HG03066 (cell line): ENCODE measurements at regions not wholly inside any gene's neighbourhood (a gene's known extent, or its start where the extent isn't known, plus 50 kb on each side); places are given as distances from the start of the nearest gene placed in this dataset.

Experiments
- ATAC-seq: cut with Tn5 transposase; IDR thresholded peaks from one replicate; pipeline ENCODE4 v1.9.1; 2021; ENCODE audit warnings: low read depth; ENCODE audit not compliant: unreplicated experiment

DNA sequence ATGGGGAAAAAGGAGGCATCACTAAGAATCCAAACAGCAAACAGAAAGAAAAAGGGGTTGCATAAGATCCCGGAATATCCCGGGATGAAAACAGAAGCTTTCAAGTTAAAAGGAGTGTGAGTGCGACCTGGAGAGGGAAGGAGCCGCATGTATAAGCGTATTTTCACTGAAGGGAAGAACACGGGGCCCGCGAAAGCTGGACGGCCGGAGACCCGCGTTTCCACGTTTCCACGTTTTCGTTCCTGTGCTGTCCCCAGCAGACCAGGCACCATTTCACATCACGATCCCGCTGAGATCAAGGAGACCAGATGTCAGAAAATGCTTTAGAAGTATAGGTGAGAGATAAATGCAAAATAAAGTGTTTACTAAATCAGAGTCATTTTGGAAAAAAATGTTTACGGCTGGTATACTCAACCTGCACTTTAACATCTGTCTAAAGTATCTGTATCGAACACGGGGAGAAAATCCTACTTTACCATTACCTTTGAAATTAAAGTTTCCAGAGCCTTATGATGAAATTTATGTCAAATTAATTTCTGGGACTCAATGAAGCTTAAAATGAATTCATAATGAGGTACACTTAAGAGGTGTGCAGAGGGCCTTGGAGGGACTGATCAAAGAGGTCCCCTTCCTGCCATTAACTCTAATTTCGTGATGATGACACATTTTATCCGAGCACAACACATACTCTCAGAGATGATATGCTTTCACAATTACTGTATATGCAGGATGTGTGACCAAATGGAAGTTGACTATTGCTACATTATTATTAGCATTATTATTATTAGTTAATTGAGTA, 71.0 kb upstream of the SALL3 start:
- ATAC-seq, result no peak

DNA sequence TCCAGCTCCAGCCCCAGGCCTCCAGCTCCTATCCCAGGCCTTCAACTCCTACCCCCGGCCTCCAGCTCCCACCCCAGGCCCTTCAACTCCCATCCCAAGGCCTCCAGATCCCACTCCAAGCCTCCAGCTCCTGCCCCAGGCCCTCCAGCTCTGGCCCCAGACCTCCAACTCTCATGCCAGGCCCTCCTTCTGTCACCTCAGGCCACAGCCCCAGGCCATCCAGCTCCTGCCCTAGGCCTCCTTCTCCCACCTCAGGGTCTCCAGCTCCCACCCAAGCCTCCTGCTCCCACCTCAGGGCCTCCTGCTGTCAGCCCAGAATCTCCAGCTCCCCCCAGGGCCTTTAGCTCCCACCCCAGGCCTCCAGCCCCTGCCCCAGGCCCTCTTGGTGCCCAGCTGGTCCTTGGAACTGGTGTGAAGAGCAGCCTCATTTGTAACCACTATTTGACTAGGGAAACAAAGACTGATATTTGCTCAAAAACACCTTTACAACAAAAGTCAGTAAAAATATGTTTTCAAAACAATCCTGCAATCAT, 67.8 kb upstream of the SALL3 start:
- no peak for ATAC-seq

GRCh38 chr18:78912336-78912735, 67.3 kb upstream of the SALL3 start:
- no peak for ATAC-seq

GRCh38 chr18:78912844-78913243, 66.8 kb upstream of the SALL3 start:
- no peak for ATAC-seq

GRCh38 chr18:78913395-78913794, 66.2 kb upstream of the SALL3 start:
- no peak for ATAC-seq

- no peak for ATAC-seq
Observed at GRCh38 chr18:78913830-78914231, 65.8 kb upstream of the SALL3 start.

DNA sequence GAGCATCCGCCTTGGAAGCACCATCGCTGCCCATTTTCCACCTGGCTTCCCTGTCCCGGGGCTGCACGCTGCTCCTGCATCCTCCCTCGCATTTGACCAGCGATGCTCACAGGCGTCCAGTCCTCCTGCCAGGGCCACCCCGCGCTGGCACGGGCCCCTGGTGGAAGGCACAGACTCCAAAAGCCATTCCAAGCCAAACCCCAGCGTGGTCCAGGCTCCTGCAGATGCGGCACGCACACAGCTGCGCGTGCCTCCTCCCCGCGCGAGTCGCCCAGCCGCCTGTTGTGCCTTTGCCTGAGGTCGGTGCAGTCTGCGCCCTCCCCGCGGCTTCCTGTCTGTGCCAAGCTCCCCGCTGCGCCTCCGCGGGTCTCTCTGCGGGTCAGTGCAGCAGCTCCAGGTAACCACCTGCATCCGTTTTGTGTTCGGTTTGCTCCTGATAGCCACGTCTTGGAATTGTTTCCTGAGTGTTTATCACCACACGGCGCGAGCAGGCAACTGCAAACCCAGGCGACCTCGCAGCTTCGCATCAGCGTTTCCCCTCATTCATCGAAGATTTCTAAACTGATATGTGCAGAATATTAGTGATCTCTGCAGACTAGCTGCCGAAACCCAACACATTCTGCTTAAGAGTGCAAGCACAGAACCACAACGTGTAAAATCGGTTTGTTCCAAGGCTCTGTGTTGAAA, 65.2 kb upstream of the SALL3 start:
- ATAC-seq, result no peak

GRCh38 chr18:78915446-78916008, 64.1 kb upstream of the SALL3 start:
- no peak for ATAC-seq

DNA sequence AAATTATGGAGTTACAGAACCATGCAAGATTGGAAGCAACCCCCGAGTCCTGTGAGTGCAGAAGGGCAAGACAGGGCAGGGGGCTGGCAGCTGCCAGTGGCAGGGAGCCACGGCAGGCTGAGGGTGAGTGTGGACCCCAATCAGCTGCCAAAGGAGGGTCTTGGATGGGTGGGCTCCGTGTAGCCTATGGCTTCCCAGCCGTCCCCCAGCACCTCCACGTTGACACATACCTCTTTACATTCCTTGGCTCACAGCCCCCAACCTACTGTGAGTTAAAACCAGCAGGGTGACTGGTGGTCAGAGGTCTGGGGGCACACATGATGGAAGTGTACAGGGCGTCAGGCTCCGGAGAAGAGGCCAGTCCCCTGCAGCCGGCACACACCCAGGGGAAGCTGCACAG, 60.9 kb upstream of the SALL3 start:
- no peak for ATAC-seq

DNA sequence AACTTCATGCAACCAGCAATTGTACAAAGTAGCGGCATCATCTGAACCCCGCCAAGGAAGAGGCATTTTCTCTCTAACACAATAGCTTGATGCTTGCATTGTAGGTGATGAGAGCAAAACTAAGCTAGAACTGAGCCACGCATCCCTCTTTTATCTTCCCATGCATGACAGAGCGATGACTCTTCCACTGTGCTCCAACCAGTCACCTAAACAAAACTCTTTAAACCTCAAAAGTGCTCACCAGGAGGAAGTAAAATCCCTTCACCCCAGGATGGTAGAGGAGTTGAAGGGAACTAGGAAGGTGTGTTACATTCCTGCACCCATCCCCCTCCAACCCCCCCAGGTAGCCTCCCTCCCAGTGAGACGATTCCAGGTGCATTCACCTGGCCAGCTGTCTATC, 59.7 kb upstream of the SALL3 start:
- no peak for ATAC-seq

DNA sequence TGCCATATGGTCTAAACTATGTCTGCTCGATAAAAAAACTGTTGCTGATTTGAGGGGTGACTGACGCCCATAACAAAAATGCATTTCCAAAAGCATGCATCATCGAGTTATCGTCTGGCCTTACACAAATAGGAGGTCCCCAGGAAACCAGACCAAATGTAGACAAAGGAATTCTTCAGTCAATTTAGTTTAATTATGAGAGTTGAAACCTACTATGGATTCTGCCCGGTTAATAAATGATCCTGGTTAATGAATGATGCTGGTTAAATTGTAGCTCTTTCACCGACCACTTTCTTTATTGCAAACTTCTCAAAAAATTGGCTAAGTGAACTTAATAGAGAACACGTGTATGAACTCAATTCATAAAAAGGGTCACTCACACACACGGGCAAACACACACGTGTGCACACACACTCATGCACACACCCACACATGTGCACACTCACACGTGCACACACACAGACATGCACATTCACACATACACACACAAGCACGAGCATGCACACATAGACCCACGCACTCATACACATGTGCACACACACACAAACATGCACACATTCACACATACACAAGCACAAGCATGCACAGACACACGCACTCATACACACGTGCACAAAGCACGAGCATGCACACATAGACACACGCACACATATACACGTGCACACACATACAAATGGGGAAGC, 59.0 kb upstream of the SALL3 start:
- ATAC-seq, result no peak

- ATAC-seq, result no peak
Observed at GRCh38 chr18:78922856-78923255, 56.8 kb upstream of the SALL3 start.

DNA sequence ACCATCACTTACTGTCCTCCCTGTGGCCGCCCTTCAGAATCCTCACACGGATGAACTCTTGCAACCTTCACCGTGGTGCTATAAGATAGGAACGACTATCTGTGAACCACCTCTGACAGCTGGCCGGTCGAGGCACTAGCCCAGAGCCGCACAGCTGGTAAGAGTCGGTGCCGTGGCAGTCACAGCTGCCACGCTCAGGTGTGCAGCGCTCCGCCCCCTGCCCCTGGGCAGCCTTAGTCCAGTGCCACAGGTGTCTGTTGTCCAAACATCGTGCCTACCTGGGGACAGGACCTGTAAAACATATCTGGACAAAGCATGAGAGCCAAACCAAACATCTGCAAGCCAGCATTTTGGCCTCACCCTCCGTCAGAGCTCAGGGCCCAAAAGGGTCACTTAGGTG, 55.3 kb upstream of the SALL3 start:
- ATAC-seq, result no peak

- ATAC-seq, result no peak
Observed at GRCh38 chr18:78924786-78925540, 54.7 kb upstream of the SALL3 start.

- no peak for ATAC-seq
Observed at GRCh38 chr18:78925557-78926242, 53.9 kb upstream of the SALL3 start.

GRCh38 chr18:78926243-78926615, 53.4 kb upstream of the SALL3 start:
- no peak for ATAC-seq

DNA sequence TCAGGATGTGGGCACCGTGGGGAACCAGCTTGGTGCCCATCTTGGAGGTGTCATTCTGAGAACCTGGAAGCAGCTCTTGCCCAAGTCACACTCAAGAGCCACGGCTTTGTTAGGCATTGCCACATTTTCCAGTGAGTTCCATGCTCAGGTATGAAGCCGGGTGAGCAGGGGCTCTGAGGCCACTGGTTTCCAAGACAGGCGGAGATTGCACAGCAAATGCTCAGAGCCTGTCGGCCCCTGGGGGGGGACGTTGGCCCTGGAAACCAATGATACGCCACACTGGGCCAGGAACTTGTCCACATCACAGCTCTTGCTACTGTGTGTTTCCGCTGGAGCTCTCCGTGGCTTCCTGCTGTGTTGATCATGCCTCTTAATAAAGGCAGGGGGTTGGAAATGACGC, 52.5 kb upstream of the SALL3 start:
- no peak for ATAC-seq

DNA sequence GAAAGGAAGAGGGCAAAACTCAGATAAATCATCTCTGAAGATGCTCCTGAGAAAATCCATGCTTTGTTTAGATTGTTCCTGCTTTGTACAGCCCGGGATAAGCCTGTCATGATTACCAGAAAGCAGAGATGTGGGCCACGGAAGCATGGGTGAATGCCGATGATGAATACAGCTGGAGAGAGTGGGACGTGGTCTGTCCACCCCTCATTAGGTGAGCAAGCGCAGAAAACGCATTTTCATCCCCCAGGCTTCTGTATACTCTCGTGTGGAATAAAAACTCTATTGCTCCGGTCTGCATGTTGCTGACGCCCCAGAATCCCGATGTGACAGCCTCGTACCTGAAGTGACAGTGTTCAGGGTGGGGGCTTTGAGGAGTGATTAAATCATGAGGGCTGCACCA, 52.0 kb upstream of the SALL3 start:
- ATAC-seq, result no peak

DNA sequence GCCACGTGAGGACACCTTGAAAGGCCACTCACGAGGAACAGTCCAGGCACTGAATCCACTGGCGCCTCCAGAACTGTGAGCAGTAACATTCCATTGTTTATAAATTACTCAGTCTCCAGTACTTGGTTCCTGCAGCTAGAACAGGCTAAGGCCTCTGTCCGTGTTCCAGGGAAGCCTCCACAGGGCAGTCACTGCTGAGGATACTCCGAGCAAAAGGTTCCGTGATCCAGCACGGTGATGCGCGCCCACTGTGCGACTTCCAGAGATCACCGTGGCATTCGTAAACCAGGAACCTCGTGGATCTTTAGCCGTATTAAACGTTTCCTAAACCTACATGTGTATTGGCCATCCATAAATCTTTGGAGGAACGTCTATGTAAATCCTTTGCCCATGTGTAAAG, 51.5 kb upstream of the SALL3 start:
- no peak for ATAC-seq

- no peak for ATAC-seq
Observed at GRCh38 chr18:78929516-78929915, 50.1 kb upstream of the SALL3 start.
